Spleen (tissue), 11 donors: ENCODE measurements at regions not wholly inside any gene's neighbourhood (a gene's known extent, or its start where the extent isn't known, plus 50 kb on each side); places are given as distances from the start of the nearest gene placed in this dataset.
A peak's percentile ranks its signal among the peaks of the same experiment; 100 is the strongest.

Source experiments
- DNase-seq: peaks from one replicate; pipeline ENCODE4 v3.0.0-alpha.2; 2020
- H3K27ac ChIP-seq, 8 donors: fragments of 200-600 bp; sonication (generic) in 7 of 8; 1 replicate in 4 of 8; 2 replicates in 4 of 8; pipeline versions ENCODE4 v1.5.0 to v1.8.0; 2016 to 2021; ENCODE audit warnings: inconsistent platforms in 4 of 8, mild to moderate bottlenecking in 4 of 8, moderate library complexity in 1 of 8
- H3K27me3 ChIP-seq, 7 donors: fragments of 200-600 bp; sonication (generic) in 6 of 7; replicated peaks in 1 of 7; 1 replicate in 4 of 7; 2 replicates in 3 of 7; pipeline versions ENCODE4 v1.5.0 to v1.8.0; 2016 to 2021; ENCODE audit warnings: inconsistent platforms in 3 of 7, mild to moderate bottlenecking in 1 of 7
- H3K36me3 ChIP-seq, 6 donors: fragments of 200-600 bp; sonication (generic) in 5 of 6; 1 replicate in 4 of 6; 2 replicates in 2 of 6; pipeline versions ENCODE4 v1.5.0 to v1.8.0; 2016 to 2021; ENCODE audit warnings: inconsistent platforms in 2 of 6
- H3K4me1 ChIP-seq, 6 donors: fragments of 200-600 bp; sonication (generic) in 5 of 6; 1 replicate in 3 of 6; 2 replicates in 3 of 6; pipeline versions ENCODE4 v1.5.0 to v1.8.0; 2016 to 2021; ENCODE audit warnings: inconsistent platforms in 3 of 6
- H3K4me3 ChIP-seq, 8 donors: fragments of 200-600 bp; sonication (generic) in 7 of 8; 1 replicate in 4 of 8; 2 replicates in 4 of 8; pipeline versions ENCODE4 v1.5.0 to v1.8.0; 2016 to 2021; ENCODE audit warnings: inconsistent platforms in 4 of 8, mild to moderate bottlenecking in 4 of 8, moderate library complexity in 2 of 8
- H3K9me3 ChIP-seq, 8 donors: fragments of 200-600 bp; sonication (generic) in 7 of 8; 1 replicate in 4 of 8; 2 replicates in 4 of 8; pipeline versions ENCODE4 v1.5.0 to v1.8.0; 2016 to 2021; ENCODE audit warnings: inconsistent platforms in 4 of 8
- POLR2A ChIP-seq, 3 donors: fragments of 450-650 bp; IDR thresholded peaks; one replicate each; pipeline ENCODE4 v1.5.1; 2017; ENCODE audit warnings: antibody characterized with exemption in 3 of 3, mild to moderate bottlenecking in 1 of 3
- POLR2AphosphoS5 ChIP-seq, 3 donors: sonication (generic); formaldehyde crosslinking; IDR thresholded peaks; one replicate each; pipeline ENCODE4 v1.5.1; 2017; ENCODE audit warnings: antibody characterized with exemption in 3 of 3
- WGBS, 5 donors: extraction: QIAGEN DNeasy Blood & Tissue Kit in 3 of 5; methylation state at CpG; one replicate each; pipeline versions ENCODE4 v1.1.5 to v1.1.7; 2013 to 2018; 5-methylcytosine and 5-hydroxymethylcytosine counted together
- intact Hi-C: fragments of 100-400 bp; cut with DNase I; formaldehyde crosslinking; loops from one replicate; pipeline ENCODE4 v1.15.0; 2023; ENCODE audit warnings: low total_unique reads
- TF ChIP-seq, protein P1 (sequence below), 11 experiments: fragments of 200-600 bp in 7 of 11; fragments of 450-650 bp in 4 of 11; sonication (generic) in 4 of 11; IDR thresholded peaks in 8 of 11; conservative IDR thresholded peaks in 3 of 11; 1 replicate in 7 of 11; 2 replicates in 4 of 11; pipeline versions ENCODE4 v1.4.0 to v1.8.0; 2016 to 2021; ENCODE audit warnings: antibody characterized with exemption in 11 of 11, inconsistent platforms in 4 of 11, mild to moderate bottlenecking in 1 of 11
- donor health status: healthy with polysubstance abuse.
- donor health status: DM: no; HTN: no; CAD: no; lungs with moderate emphysema.
- donor health status: DM: no; HTN: no; CAD: no.
- donor health status: Bipolar disorder and iron deficiency.
- donor health status: healthy.
- donor health status: DM: no; HTN: no; CAD: no.
- donor health status: DM: yes; HTN: yes; CAD: no.

DNA sequence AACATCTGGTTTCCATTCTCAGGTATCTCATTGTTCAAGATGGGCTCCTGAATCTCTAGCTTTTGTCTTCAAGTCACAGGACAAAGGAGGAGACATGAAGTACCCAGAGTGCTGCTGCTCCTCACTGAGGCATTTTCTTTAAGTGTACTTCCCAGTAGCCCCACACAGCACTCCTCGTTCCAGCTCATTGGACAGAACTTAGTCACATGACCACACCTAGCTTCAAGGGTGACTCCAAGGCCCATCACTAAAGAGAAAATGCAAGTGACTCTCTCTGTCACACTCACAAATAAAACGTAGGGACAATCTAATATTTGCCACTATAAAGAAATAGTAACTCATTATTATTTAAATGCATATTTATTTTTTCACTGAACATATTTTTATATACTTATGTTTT lies 58.3 kb upstream of the NEUROD6 start:
- Histone ChIP-seq H3K27ac (no peak overlapping the region), H3K4me3 (peak overlapping the region in 1 of 8 donors; percentile 16), H3K4me1 (no peaks in the 10 kb centered on the region), H3K36me3 (no peaks in the 10 kb centered on the region), H3K27me3 (no peaks in the 10 kb centered on the region), H3K9me3 (no peaks in the 10 kb centered on the region)
- intact Hi-C loops: no loop called here
- no peak for DNase-seq
- TF ChIP-seq, protein P1, sequence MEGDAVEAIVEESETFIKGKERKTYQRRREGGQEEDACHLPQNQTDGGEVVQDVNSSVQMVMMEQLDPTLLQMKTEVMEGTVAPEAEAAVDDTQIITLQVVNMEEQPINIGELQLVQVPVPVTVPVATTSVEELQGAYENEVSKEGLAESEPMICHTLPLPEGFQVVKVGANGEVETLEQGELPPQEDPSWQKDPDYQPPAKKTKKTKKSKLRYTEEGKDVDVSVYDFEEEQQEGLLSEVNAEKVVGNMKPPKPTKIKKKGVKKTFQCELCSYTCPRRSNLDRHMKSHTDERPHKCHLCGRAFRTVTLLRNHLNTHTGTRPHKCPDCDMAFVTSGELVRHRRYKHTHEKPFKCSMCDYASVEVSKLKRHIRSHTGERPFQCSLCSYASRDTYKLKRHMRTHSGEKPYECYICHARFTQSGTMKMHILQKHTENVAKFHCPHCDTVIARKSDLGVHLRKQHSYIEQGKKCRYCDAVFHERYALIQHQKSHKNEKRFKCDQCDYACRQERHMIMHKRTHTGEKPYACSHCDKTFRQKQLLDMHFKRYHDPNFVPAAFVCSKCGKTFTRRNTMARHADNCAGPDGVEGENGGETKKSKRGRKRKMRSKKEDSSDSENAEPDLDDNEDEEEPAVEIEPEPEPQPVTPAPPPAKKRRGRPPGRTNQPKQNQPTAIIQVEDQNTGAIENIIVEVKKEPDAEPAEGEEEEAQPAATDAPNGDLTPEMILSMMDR (IDR thresholded peaks at IDR 0.05 in 8 of 11, conservative IDR thresholded peaks at IDR 0.05 in 3 of 11): no peak
- TF ChIP-seq POLR2A (IDR thresholded peaks at IDR 0.05) (no peak), POLR2AphosphoS5 (IDR thresholded peaks at IDR 0.05) (no peak)
- WGBS, 5 donors: 62 to 82% (median 74%) methylated on average over 2 of the region's 2 CpGs

DNA sequence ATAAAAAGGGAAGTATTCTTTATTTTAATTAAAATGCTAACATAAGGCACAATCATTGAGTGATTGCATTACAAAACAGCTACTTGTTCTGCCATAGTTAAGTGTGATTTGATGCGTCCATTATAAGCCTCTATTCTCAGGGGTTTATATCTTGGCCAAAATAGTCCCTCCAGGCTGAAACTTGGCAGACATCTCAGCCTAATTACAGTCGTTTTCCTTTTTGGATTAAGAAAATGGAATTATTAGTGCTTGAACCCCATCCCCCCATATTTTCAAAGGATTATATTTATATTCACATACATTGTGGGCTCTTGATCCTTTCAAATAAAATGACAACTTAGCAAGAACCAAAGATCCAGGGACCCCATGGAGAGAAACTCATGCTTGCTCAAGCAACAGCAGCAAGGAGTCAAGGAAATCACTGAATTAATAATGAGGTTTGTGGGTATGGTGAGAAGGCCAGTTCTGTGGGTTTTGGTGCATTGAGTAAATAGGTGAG lies 66.7 kb upstream of the NEUROD6 start:
- no peaks in the 10 kb centered on the region for H3K9me3 ChIP-seq
- TF ChIP-seq POLR2A (IDR thresholded peaks at IDR 0.05) (no peak), POLR2AphosphoS5 (IDR thresholded peaks at IDR 0.05) (no peak)
- TF ChIP-seq, protein P1 (IDR thresholded peaks at IDR 0.05 in 8 of 11, conservative IDR thresholded peaks at IDR 0.05 in 3 of 11): no peak
- 61 to 75% (median 65%) methylated on average over 2 of the region's 2 CpGs for WGBS, 5 donors
- H3K4me3 ChIP-seq: no peak overlapping the region
- intact Hi-C loops: no loop called here
- no peaks in the 10 kb centered on the region for H3K4me1 ChIP-seq
- H3K27ac ChIP-seq: no peak overlapping the region
- DNase-seq: no peak
- H3K36me3 ChIP-seq: no peaks in the 10 kb centered on the region
- H3K27me3 ChIP-seq: no peaks in the 10 kb centered on the region

DNA sequence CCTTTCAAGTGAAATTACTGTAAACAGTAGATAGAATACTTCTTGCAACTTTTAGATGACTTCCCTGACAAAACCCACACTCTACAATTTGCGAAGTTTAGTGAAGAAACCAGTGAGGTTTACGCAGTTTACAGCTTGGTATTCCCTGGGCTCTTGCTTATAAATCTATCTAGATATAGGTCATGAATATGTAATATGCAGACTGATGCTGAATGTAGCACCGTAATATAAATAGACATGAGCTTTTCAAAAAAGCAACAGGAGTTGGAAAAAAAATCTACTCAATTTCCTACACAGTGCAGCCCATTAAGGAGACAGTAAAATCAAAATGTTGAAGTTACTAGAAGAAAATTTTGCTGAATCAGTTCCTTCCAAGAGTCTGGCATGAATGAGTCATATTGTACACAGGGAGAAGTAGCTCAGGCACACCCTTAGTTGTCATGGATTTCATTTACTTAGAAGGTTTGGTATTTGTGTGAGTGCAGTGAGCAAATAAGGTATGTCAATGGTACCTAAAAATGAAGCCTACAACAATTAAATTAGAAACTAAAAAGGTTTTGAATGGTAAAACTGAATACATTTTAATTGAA lies 67.7 kb upstream of the NEUROD6 start:
- Histone ChIP-seq H3K4me1 (no peaks in the 10 kb centered on the region), H3K9me3 (no peaks in the 10 kb centered on the region), H3K4me3 (no peak overlapping the region), H3K27me3 (no peaks in the 10 kb centered on the region), H3K36me3 (no peaks in the 10 kb centered on the region), H3K27ac (no peak overlapping the region)
- intact Hi-C loops: no loop called here
- DNase-seq: no peak
- TF ChIP-seq POLR2A (IDR thresholded peaks at IDR 0.05) (no peak), POLR2AphosphoS5 (IDR thresholded peaks at IDR 0.05) (no peak)
- TF ChIP-seq, protein P1 (IDR thresholded peaks at IDR 0.05 in 8 of 11, conservative IDR thresholded peaks at IDR 0.05 in 3 of 11): no peak
- WGBS, 5 donors: 62 to 72% (median 67%) methylated on average over 3 of the region's 3 CpGs

DNA sequence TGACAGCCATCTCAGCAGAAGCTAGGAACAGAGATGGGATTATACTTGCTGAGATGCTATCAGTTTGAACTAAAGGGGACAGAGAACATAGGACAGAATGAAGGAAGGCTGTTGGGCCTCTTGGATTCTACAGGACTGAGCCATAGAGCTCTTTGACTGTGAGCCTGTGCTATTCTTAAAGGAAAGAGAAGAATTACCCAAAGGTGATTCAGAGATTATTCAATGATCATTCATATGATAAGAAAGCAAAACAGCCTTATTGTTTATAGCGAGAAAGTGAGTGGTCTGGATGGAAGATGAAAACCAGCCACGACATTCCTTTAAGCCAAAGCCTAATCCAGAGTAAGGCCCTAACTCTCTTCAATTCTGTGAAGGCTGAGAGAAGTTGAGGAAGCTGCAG lies 69.7 kb upstream of the NEUROD6 start:
- 71 to 86% (median 80%) methylated on average over 2 of the region's 2 CpGs for WGBS, 5 donors
- H3K4me3 ChIP-seq: no peak overlapping the region
- intact Hi-C loops: no loop called here
- DNase-seq: no peak
- TF ChIP-seq, protein P1 (IDR thresholded peaks at IDR 0.05 in 8 of 11, conservative IDR thresholded peaks at IDR 0.05 in 3 of 11): no peak
- TF ChIP-seq POLR2AphosphoS5 (IDR thresholded peaks at IDR 0.05) (no peak), POLR2A (IDR thresholded peaks at IDR 0.05) (no peak)
- no peak overlapping the region for H3K27ac ChIP-seq
- H3K4me1 ChIP-seq: no peaks in the 10 kb centered on the region
- H3K9me3 ChIP-seq: no peaks in the 10 kb centered on the region
- H3K36me3 ChIP-seq: no peaks in the 10 kb centered on the region
- no peaks in the 10 kb centered on the region for H3K27me3 ChIP-seq
